RWPE1 (cell line): ENCODE measurements at regions not wholly inside any gene's neighbourhood (a gene's known extent, or its start where the extent isn't known, plus 50 kb on each side); places are given as distances from the start of the nearest gene placed in this dataset.
"Not testable (repeated sequence)": the region's sequence is repeated elsewhere in the genome, so short reads cannot be mapped to it uniquely, and the experiment has no call there.

Experiments
- CTCF ChIA-PET: fragments of 350-600 bp; sonication (Branson Sonifier 250); formaldehyde crosslinking; extraction: SDS; loops from one replicate; lab custom pipeline; 2021; lab: Yijun Ruan, JAX
- POLR2A ChIA-PET: fragments of 400-600 bp; formaldehyde crosslinking; extraction: SDS; loops from one replicate; lab custom pipeline; 2020; ENCODE audit warnings: antibody characterized with exemption; ENCODE audit not compliant: low non-redundant PET; lab: Yijun Ruan, JAX
- DNase-seq: peaks from one replicate; pipeline ENCODE4 v3.0.0; 2012; ENCODE audit warnings: low spot score
- H3K27ac ChIP-seq: fragments of 450-650 bp; 2 replicates; pipeline ENCODE4 v1.5.1; 2017
- CTCF ChIP-seq: fragments of 450-650 bp; conservative IDR thresholded peaks from 2 replicates; pipeline ENCODE4 v1.5.1; 2017; ENCODE audit warnings: low read depth, mild to moderate bottlenecking

- DNase-seq, H3K27ac ChIP-seq, POLR2A ChIA-PET, CTCF ChIA-PET: not testable (repeated sequence)
These were observed 89.4 kb downstream of the DDX11 start for GRCh38 chr12:31162896-31163560.

- CTCF ChIA-PET, POLR2A ChIA-PET, H3K27ac ChIP-seq, DNase-seq: not testable (repeated sequence)
These were observed 100.6 kb downstream of the DDX11 start for GRCh38 chr12:31174293-31174692.

GRCh38 chr12:31177514-31177913, 103.9 kb downstream of the DDX11 start:
- H3K27ac ChIP-seq, DNase-seq, POLR2A ChIA-PET, CTCF ChIA-PET: not testable (repeated sequence)

GRCh38 chr12:31178875-31179274, 105.2 kb downstream of the DDX11 start:
- POLR2A ChIA-PET, H3K27ac ChIP-seq, DNase-seq, CTCF ChIA-PET: not testable (repeated sequence)

- DNase-seq, CTCF ChIA-PET, POLR2A ChIA-PET, H3K27ac ChIP-seq: not testable (repeated sequence)
These were observed 106.1 kb downstream of the DDX11 start for GRCh38 chr12:31179627-31180237.

GRCh38 chr12:31182571-31182970, 108.9 kb downstream of the DDX11 start:
- H3K27ac ChIP-seq, DNase-seq, POLR2A ChIA-PET, CTCF ChIA-PET: not testable (repeated sequence)

- H3K27ac ChIP-seq, CTCF ChIA-PET, DNase-seq, POLR2A ChIA-PET: not testable (repeated sequence)
These were observed 109.4 kb downstream of the DDX11 start for GRCh38 chr12:31183107-31183506.

GRCh38 chr12:31183899-31184298, 110.2 kb downstream of the DDX11 start:
- CTCF ChIA-PET, H3K27ac ChIP-seq, POLR2A ChIA-PET, DNase-seq: not testable (repeated sequence)

GRCh38 chr12:31184667-31185066, 111.0 kb downstream of the DDX11 start:
- CTCF ChIA-PET, POLR2A ChIA-PET, DNase-seq, H3K27ac ChIP-seq: not testable (repeated sequence)

GRCh38 chr12:31192689-31193088, 119.0 kb downstream of the DDX11 start:
- CTCF ChIA-PET, DNase-seq, POLR2A ChIA-PET, H3K27ac ChIP-seq: not testable (repeated sequence)

- POLR2A ChIA-PET, H3K27ac ChIP-seq, CTCF ChIA-PET, DNase-seq: not testable (repeated sequence)
These were observed 122.0 kb downstream of the DDX11 start for GRCh38 chr12:31195620-31196019.

- H3K27ac ChIP-seq, CTCF ChIA-PET, POLR2A ChIA-PET, DNase-seq: not testable (repeated sequence)
These were observed 125.8 kb downstream of the DDX11 start for GRCh38 chr12:31199476-31199875.

- no peak overlapping the region for H3K27ac ChIP-seq
- DNase-seq = no peak
- TF ChIP-seq CTCF = no peak
- ChIA-PET POLR2A (no interaction called here), CTCF (no interaction called here)
These were observed 124.6 kb downstream of the SINHCAF start for GRCh38 chr12:31201382-31201781.
